Kidney (tissue), 13 donors: ENCODE measurements at regions not wholly inside any gene's neighbourhood (a gene's known extent, or its start where the extent isn't known, plus 50 kb on each side); places are given as distances from the start of the nearest gene placed in this dataset.
"Not testable (repeated sequence)": the region's sequence is repeated elsewhere in the genome, so short reads cannot be mapped to it uniquely, and the experiment has no call there.

ENCODE experiments used
- DNase-seq, 5 donors: peaks; one replicate each; pipeline ENCODE4 v3.0.0-alpha.2; 2013 to 2020
- FAIRE-seq: peaks from 2 replicates; lab custom pipeline; 2012; peaks lifted over from hg19 to GRCh38; lab: Jason Lieb, UNC
- H3K27ac ChIP-seq, 2 donors: one replicate each; pipeline ENCODE4 v1.7.0; 2013; ENCODE audit warnings: low read depth in 2 of 2, low read length in 2 of 2, inconsistent platforms in 1 of 2
- H3K27me3 ChIP-seq: one replicate; pipeline ENCODE4 v1.7.1; 2013; ENCODE audit warnings: low read length, inconsistent platforms; ENCODE audit not compliant: control insufficient read depth, insufficient read depth
- H3K36me3 ChIP-seq, 3 donors: one replicate each; pipeline versions ENCODE4 v1.7.0 to v1.7.1; 2013; ENCODE audit warnings: low read length in 3 of 3, control low read depth in 1 of 3, inconsistent platforms in 1 of 3; ENCODE audit not compliant: insufficient read depth in 3 of 3, control insufficient read depth in 2 of 3
- H3K4me1 ChIP-seq, 3 donors: one replicate each; pipeline versions ENCODE4 v1.7.0 to v1.7.1; 2013; ENCODE audit warnings: low read length in 3 of 3, inconsistent platforms in 1 of 3, low read depth in 1 of 3; ENCODE audit not compliant: control insufficient read depth in 2 of 3, insufficient read depth in 2 of 3
- H3K4me3 ChIP-seq, 3 donors: one replicate each; pipeline versions ENCODE4 v1.7.0 to v1.8.1; 2013; ENCODE audit warnings: low read length in 3 of 3, control low read depth in 1 of 3, inconsistent platforms in 1 of 3
- H3K9ac ChIP-seq, 3 donors: one replicate each; pipeline versions ENCODE4 v1.7.0 to v1.7.1; 2013; ENCODE audit warnings: low read length in 3 of 3, control low read depth in 1 of 3, inconsistent platforms in 1 of 3
- H3K9me3 ChIP-seq, 3 donors: one replicate each; pipeline versions ENCODE4 v1.7.0 to v1.7.1; 2013; ENCODE audit warnings: low read length in 3 of 3, control low read depth in 1 of 3, inconsistent platforms in 1 of 3; ENCODE audit not compliant: control insufficient read depth in 2 of 3, insufficient read depth in 1 of 3
- CTCF ChIP-seq: IDR thresholded peaks from 3 replicates; pipeline ENCODE4 v1.5.1; 2012; ENCODE audit warnings: mild to moderate bottlenecking, moderate library complexity, borderline replicate concordance; ENCODE audit not compliant: insufficient read depth; ENCODE audit errors: extremely low read depth
- intact Hi-C: fragments of 100-400 bp; cut with DNase I; formaldehyde crosslinking; loops from one replicate; pipeline ENCODE4 v1.11.1; 2022
- donor health status: control.
- donor health status: control.
- donor health status: control.
- donor health status: control.
- donor health status: control.
- donor health status: DM: yes; HTN: yes; CAD: no.
- donor health status: Normal renal cell carcinoma (clear cell type).

- no peak overlapping the region for H3K27ac ChIP-seq
Observed at GRCh38 chr13:50168786-50169185, 153.5 kb downstream of the KCNRG start.

GRCh38 chr13:50170447-50171037 lies 155.3 kb downstream of the KCNRG start:
- no peaks in the 10 kb centered on the region for H3K9me3 ChIP-seq
- H3K4me1 ChIP-seq, result no peaks in the 10 kb centered on the region
- peak in 2 of 5 donors; percentile 13 to 32 for DNase-seq
- H3K27me3 ChIP-seq, result no peaks in the 10 kb centered on the region
- no peak overlapping the region for H3K9ac ChIP-seq
- TF ChIP-seq CTCF, result no peak
- H3K4me3 ChIP-seq, result no peak overlapping the region
- H3K27ac ChIP-seq, result no peak overlapping the region
- no peaks in the 10 kb centered on the region for H3K36me3 ChIP-seq
- peak; percentile 35 for FAIRE-seq
- intact Hi-C loops, result no loop called here

More at GRCh38 chr13:50168786-50169185, 153.5 kb downstream of the KCNRG start:
- no peak for TF ChIP-seq CTCF
- Histone ChIP-seq H3K9me3 (no peaks in the 10 kb centered on the region), H3K9ac (no peak overlapping the region), H3K36me3 (no peaks in the 10 kb centered on the region), H3K4me3 (no peak overlapping the region), H3K27me3 (no peaks in the 10 kb centered on the region), H3K4me1 (no peaks in the 10 kb centered on the region)
- intact Hi-C loops, result no loop called here
- no peak for FAIRE-seq
- no peak for DNase-seq

- no peak for DNase-seq
- no peak for FAIRE-seq
- intact Hi-C loops, result no loop called here
Observed at GRCh38 chr13:50171590-50172282, 156.5 kb downstream of the KCNRG start.

GRCh38 chr13:50173045-50173444 lies 157.8 kb downstream of the KCNRG start:
- H3K4me1 ChIP-seq, H3K9me3 ChIP-seq, H3K36me3 ChIP-seq, intact Hi-C loops, FAIRE-seq, H3K27me3 ChIP-seq, DNase-seq, H3K9ac ChIP-seq, H3K27ac ChIP-seq, H3K4me3 ChIP-seq: not testable (repeated sequence)

More at GRCh38 chr13:50171590-50172282, 156.5 kb downstream of the KCNRG start:
- Histone ChIP-seq H3K27me3 (no peaks in the 10 kb centered on the region), H3K9ac (no peak overlapping the region), H3K4me1 (no peaks in the 10 kb centered on the region), H3K4me3 (no peak overlapping the region), H3K36me3 (no peaks in the 10 kb centered on the region), H3K9me3 (no peaks in the 10 kb centered on the region), H3K27ac (no peak overlapping the region)
- TF ChIP-seq CTCF, result no peak
